T-helper 9 cell (primary cell): ENCODE measurements at regions not wholly inside any gene's neighbourhood (a gene's known extent, or its start where the extent isn't known, plus 50 kb on each side); places are given as distances from the start of the nearest gene placed in this dataset.

ENCODE experiments used
- DNase-seq: peaks from one replicate; pipeline ENCODE4 v3.0.0-alpha.2; 2020

- DNase-seq: no peak
These were observed 95.3 kb upstream of the GLS start for GRCh38 chr2:190785334-190785733.

- no peak for DNase-seq
These were observed 94.0 kb upstream of the GLS start for GRCh38 chr2:190786404-190787166.

GRCh38 chr2:190787743-190788235 lies 92.8 kb upstream of the GLS start:
- DNase-seq: no peak

GRCh38 chr2:190789074-190790004 lies 91.3 kb upstream of the GLS start:
- no peak for DNase-seq

- DNase-seq: no peak
These were observed 89.2 kb upstream of the GLS start for GRCh38 chr2:190791347-190791975.

GRCh38 chr2:190791976-190792575 lies 88.5 kb upstream of the GLS start:
- no peak for DNase-seq

GRCh38 chr2:190792956-190793888 lies 87.4 kb upstream of the GLS start:
- DNase-seq: no peak

- no peak for DNase-seq
These were observed 86.2 kb upstream of the GLS start for GRCh38 chr2:190794377-190794776.

- DNase-seq: no peak
These were observed 85.8 kb upstream of the GLS start for GRCh38 chr2:190794790-190795189.

GRCh38 chr2:190795686-190796085 lies 84.9 kb upstream of the GLS start:
- DNase-seq: no peak

GRCh38 chr2:190799999-190800398 lies 80.6 kb upstream of the GLS start:
- DNase-seq: no peak

GRCh38 chr2:190800528-190800927 lies 80.1 kb upstream of the GLS start:
- DNase-seq: no peak

GRCh38 chr2:190802129-190802528 lies 78.5 kb upstream of the GLS start:
- DNase-seq: no peak

- DNase-seq: no peak
These were observed 77.9 kb upstream of the GLS start for GRCh38 chr2:190802626-190803209.

- DNase-seq: no peak
These were observed 76.3 kb upstream of the GLS start for GRCh38 chr2:190804182-190804795.

- no peak for DNase-seq
These were observed 75.5 kb upstream of the GLS start for GRCh38 chr2:190805126-190805525.

- no peak for DNase-seq
These were observed 74.8 kb upstream of the GLS start for GRCh38 chr2:190805843-190806242.

GRCh38 chr2:190807886-190808285 lies 72.7 kb upstream of the GLS start:
- DNase-seq: no peak

- no peak for DNase-seq
These were observed 71.4 kb upstream of the GLS start for GRCh38 chr2:190809139-190809764.

- no peak for DNase-seq
These were observed 70.6 kb upstream of the GLS start for GRCh38 chr2:190809876-190810525.
